ENCODE measurements at regions not wholly inside any gene's neighbourhood (a gene's known extent, or its start where the extent isn't known, plus 50 kb on each side); places are given as distances from the start of the nearest gene placed in this dataset.

DNA sequence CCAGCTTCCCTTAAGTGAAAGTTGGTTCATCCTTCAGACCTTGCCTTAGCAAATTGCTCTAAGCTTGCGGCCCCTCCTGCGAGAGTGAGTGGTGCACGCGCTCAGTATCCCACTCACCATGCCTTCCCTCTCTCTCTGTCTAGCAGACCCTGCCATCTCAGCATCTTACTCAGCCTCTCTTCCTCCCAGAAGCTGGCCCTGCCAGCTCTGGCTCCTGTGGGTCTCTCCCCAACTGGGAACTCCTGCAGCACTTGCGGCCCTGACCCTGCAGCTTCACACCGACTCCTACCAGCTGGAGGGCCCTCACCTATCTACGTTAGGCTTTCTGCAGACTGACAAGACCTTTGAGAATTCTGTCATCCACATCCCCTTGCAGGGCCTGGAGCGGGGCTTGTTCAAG, 286.1 kb upstream of the TLE3 start:
- TF ChIP-seq EP300 (IDR thresholded peaks at IDR 0.05) (no peak), POLR2A (IDR thresholded peaks at IDR 0.05) (no peak)
- TF ChIP-seq, protein P1, sequence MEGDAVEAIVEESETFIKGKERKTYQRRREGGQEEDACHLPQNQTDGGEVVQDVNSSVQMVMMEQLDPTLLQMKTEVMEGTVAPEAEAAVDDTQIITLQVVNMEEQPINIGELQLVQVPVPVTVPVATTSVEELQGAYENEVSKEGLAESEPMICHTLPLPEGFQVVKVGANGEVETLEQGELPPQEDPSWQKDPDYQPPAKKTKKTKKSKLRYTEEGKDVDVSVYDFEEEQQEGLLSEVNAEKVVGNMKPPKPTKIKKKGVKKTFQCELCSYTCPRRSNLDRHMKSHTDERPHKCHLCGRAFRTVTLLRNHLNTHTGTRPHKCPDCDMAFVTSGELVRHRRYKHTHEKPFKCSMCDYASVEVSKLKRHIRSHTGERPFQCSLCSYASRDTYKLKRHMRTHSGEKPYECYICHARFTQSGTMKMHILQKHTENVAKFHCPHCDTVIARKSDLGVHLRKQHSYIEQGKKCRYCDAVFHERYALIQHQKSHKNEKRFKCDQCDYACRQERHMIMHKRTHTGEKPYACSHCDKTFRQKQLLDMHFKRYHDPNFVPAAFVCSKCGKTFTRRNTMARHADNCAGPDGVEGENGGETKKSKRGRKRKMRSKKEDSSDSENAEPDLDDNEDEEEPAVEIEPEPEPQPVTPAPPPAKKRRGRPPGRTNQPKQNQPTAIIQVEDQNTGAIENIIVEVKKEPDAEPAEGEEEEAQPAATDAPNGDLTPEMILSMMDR (IDR thresholded peaks at IDR 0.05) = no peak
- H3K36me3 ChIP-seq = no peaks in the 10 kb centered on the region
- H3K27ac ChIP-seq = no peak overlapping the region
- 83 to 97% (median 96%) methylated on average over 8 of the region's 8 CpGs for WGBS, 5 donors
- no peaks in the 10 kb centered on the region for H3K27me3 ChIP-seq
- H3K9me3 ChIP-seq = peaks cover 0 to 7% (median 3%) of the 10 kb centered on the region in 4 donors
- intact Hi-C loops (cut with DNase I; ENCODE audit: low total_unique reads) = no loop called here
- H3K4me3 ChIP-seq = no peak overlapping the region
- no peaks in the 10 kb centered on the region for H3K4me1 ChIP-seq
- DNase-seq = no peak

- no peak for DNase-seq
- TF ChIP-seq EP300 (IDR thresholded peaks at IDR 0.05) (no peak), POLR2AphosphoS5 (IDR thresholded peaks at IDR 0.05) (no peak), POLR2A (IDR thresholded peaks at IDR 0.05) (no peak)
- TF ChIP-seq, protein P1 (IDR thresholded peaks at IDR 0.05) = no peak
- Histone ChIP-seq H3K4me1 (peaks cover 0 to 6% (median 3%) of the 10 kb centered on the region in 4 donors), H3K36me3 (no peaks in the 10 kb centered on the region), H3K27ac (no peak overlapping the region), H3K4me3 (no peak overlapping the region), H3K9me3 (peaks cover 0 to 7% (median 3%) of the 10 kb centered on the region in 4 donors), H3K27me3 (no peaks in the 10 kb centered on the region)
- WGBS, 5 donors = 92 to 95% (median 94%) methylated on average over 12 to 14 of the region's 14 CpGs
- intact Hi-C loops (cut with DNase I; ENCODE audit: low total_unique reads) = no loop called here
Measured at GRCh38 chr15:70382762-70383458, 285.2 kb upstream of the TLE3 start.

DNA sequence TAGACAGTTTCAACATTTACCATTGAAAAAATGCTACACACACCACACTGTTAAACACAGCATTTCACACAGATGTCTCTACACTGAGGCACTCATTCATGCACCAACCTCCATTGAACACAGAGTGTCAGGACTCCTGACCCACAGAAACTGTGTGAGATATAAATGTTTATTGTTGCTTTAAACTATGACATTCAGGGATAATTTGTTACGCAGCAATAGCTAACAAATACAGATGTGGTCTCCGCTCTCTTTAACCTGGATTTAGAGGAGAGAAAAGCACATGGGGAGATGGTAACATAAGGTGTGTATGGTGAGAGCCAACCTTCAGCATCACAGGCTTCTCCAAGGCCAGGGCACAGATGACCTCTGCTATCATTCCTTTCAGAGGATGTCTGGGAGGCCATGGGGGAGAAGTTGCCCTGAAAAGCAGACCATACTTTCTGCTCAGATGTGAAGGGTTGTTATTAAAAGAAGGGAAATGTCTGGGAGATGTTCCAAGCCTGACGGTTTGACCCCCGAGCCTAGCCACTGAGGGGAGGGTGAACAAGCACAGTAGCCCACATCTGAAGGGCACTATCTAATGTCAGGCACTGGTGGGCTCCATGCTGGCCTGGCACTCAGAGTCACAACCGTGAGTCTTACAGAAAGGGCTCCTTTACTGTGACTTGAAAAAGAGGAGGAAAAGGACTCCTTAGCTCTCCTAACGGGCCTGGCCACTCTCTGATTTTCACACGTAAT, 284.5 kb upstream of the TLE3 start:
- Histone ChIP-seq H3K36me3 (no peaks in the 10 kb centered on the region), H3K4me1 (peaks cover 5 to 13% (median 9%) of the 10 kb centered on the region in 4 donors), H3K27ac (no peak overlapping the region), H3K4me3 (no peak overlapping the region), H3K9me3 (peaks cover 0 to 7% (median 3%) of the 10 kb centered on the region in 4 donors), H3K27me3 (no peaks in the 10 kb centered on the region)
- TF ChIP-seq, protein P1 (IDR thresholded peaks at IDR 0.05) = no peak
- TF ChIP-seq POLR2A (IDR thresholded peaks at IDR 0.05) (no peak), EP300 (IDR thresholded peaks at IDR 0.05) (no peak), POLR2AphosphoS5 (IDR thresholded peaks at IDR 0.05) (no peak)
- intact Hi-C loops (cut with DNase I; ENCODE audit: low total_unique reads) = no loop called here
- WGBS, 5 donors = 74 to 93% (median 89%) methylated on average over 7 of the region's 7 CpGs
- DNase-seq = no peak

DNA sequence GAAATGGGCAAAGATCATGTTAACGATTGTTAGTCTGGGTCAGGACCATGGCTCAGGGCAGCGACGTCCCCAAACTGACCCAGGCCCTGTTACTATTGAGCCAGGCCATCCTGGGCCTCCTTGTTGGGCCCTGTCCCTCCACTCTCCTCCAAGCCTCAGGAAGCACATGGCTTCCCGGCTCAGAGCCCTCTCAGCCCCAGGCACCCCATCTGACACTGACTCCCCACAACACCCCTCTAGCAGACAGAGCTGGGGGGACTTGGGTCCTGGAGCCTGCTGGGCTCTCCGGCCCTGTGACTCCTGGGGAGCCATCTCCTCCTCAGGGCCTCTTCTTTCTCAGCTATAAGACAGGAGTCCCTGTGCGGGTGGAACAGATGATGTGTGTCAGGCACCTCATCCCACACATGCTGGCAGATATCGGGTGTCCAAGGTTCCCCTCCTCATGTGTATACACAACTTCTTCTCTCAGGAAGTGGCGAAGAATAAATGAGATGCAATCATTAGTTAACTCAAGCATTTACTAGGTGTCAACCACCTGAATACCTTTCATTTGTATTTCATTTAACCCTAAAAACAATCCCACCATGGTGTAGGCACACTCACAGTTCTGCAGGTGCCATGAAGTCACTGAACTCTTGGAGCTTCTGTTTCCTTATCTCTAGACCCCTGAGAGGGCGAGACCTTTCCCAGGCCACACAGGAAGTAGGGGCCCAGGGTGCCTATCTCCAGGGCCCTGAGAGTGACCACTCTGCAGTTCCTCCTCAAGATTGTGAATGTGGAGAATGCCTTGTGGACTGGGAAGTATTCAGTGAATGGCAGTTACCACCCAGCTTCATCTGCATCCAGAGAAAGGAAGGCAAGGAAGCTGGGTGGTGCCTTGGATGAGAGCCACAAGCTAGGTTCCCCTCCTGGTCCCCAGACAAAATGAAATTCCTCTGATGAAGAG, 282.5 kb upstream of the TLE3 start:
- Histone ChIP-seq H3K9me3 (peaks cover 0 to 7% (median 3%) of the 10 kb centered on the region in 4 donors), H3K27ac (no peak overlapping the region), H3K36me3 (no peaks in the 10 kb centered on the region), H3K4me1 (peaks cover 10 to 32% (median 21%) of the 10 kb centered on the region in 4 donors), H3K27me3 (no peaks in the 10 kb centered on the region), H3K4me3 (no peak overlapping the region)
- TF ChIP-seq, protein P1 (IDR thresholded peaks at IDR 0.05) = no peak
- TF ChIP-seq POLR2AphosphoS5 (IDR thresholded peaks at IDR 0.05) (no peak), POLR2A (IDR thresholded peaks at IDR 0.05) (no peak), EP300 (IDR thresholded peaks at IDR 0.05) (no peak)
- intact Hi-C loops (cut with DNase I; ENCODE audit: low total_unique reads) = no loop called here
- no peak for DNase-seq
- 90 to 95% (median 94%) methylated on average over 9 of the region's 9 CpGs for WGBS, 5 donors

All from stomach (tissue), 8 donors.